IPS DF 19.7 (cell line): ENCODE measurements at regions not wholly inside any gene's neighbourhood (a gene's known extent, or its start where the extent isn't known, plus 50 kb on each side); places are given as distances from the start of the nearest gene placed in this dataset.

Source experiments
- DNase-seq: peaks from one replicate; pipeline ENCODE4 v3.0.0-alpha.2; 2013; ENCODE audit warnings: low read depth, low spot score

DNA sequence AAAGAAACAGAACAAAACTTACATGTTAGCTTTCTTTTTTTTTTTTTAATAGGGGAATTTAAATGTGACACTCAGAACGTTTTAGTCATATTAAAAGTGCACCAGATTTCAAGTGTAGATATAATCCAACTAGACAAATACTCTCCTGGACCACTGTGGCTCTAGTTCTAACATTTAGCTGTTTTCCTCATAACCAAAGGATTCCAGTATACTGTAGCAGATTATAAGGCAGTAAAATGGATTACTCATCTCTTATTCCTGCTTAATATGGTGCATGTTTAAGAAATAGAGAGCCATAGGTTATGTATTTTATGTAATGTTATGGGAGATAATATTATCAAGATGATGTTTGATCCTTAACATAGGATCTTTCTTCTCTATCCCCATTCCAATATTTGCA, 1339.5 kb upstream of the AGA start:
- no peak for DNase-seq

DNA sequence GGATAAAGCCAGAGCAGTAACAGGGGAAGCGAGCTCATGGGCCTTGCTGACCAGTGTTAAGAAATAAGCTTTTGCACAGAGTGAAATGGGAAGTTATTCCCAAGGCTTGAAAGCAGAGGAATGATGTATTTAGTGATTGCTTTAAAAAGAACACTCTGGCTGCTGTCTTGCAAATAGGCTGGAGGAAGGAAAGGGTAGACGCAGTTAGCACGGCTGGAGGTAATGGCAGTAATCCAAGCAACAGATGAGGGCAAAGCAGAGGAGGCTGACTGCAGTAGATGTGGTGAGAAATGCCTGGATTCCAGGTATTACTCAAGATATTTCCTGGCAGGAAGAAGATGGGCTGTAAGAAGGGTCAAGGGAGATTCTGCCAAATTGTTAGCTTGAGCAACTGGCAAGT, 1342.3 kb upstream of the AGA start:
- no peak for DNase-seq

DNA sequence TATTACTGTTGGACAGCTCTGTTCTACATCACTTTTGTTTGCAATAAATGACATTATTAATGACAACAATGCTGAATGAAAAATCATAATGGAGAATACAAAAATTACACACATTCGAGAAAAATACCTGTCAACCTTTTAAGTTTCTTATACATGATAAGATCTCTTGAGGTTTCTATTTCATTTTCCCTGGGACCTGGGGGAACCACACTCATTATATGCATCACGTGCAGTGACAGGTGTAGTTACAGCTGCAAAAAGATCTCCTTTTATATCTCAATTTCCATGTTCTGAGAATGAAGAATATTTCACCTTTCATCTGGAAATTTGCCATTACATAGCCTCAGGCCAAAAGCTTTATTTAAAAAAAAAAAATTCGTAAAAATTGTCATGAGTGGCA, 1347.0 kb upstream of the AGA start:
- no peak for DNase-seq

DNA sequence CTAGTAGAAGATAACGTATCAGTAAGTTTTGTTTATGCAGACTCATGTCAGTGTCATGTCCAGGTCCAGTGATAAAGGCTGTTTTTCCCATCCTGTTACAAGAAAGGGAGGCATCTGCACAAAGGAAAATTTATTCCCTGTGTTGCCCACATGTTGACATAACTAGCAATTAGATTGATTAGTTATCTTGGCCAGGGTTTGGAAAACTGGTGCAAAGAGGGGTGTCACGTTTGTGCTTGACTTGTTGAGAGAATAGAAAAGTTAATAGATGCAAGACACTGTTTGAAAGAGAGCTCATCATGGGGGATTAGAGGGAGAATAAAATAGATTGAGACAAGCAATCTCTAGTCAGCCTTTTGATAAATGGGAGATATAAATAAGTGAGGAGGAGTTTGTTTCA, 1357.0 kb upstream of the AGA start:
- no peak for DNase-seq

DNA sequence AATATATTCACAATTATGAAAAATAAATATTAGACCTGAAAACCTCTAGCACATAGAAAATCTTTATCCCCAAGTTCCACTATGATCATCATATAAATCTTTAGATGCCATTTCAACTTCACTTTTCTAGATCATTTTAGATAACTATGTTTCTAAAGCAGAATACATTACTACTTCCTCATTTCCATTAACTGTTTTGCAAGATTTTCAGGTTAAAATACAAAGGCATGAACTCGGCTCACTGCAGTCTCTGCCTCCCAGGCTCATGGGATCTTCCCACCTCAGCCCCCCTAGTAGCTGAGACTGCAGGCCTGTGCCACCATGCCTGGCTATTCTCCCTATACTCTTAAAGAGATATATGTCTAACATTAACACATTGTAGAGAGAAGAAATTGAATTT, 1365.9 kb upstream of the AGA start:
- no peak for DNase-seq

DNA sequence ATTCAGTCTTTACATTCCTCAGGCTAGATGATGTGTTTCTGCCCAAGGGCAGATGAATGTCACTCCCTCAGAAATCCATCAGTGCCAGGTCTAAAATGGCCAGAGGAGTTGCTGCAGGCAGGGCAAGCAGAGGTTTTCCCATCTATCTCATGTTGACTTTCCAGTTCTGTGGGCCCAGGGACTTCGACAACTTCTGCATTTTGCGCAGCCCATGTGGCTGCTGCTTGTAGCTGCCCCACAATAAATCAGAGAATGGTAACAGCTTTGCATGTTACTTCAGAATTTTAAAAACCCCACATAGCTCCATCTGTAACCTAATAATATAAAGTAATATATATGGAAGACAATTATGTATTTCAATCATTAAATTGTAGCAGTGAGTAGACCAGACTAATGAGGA, 1367.7 kb upstream of the AGA start:
- DNase-seq: no peak

DNA sequence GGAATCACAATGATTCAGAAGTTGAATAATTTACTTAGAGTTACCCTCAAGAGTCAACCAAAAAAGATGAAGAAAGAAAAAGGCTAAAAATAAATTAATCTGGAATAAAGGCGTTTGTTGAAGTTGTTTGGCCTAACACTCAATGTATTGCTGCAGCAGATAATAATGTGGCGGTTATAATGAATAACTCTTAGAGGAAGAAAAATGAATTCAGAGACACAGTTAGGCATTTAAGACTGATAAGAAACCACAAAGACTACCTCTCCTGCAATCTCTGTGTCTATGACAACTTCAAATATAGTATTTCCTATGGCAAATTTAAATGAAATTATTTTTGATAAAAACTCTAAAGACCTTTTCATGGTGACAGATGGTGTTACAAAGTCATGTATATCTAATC, 1369.1 kb upstream of the AGA start:
- DNase-seq: no peak

DNA sequence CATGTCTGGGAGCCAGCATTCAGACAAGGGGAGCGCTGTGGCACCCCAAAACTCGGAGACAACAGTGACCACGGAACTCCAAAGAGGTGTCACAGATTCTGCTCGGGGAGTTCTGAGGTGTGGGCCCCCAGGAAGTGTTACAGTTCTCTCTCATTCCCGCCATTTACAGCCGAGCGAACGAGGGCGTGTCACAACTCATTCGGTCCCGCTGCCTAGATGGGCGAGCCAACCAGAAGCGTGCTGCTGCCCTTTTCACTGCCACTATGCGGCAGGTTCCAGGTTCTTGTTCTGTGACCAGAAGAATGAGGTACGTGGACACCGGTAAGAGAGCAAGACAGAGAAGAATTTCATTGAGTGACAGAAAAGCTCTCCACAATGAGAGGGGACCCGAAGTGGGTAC, 1370.6 kb upstream of the AGA start:
- DNase-seq: no peak

DNA sequence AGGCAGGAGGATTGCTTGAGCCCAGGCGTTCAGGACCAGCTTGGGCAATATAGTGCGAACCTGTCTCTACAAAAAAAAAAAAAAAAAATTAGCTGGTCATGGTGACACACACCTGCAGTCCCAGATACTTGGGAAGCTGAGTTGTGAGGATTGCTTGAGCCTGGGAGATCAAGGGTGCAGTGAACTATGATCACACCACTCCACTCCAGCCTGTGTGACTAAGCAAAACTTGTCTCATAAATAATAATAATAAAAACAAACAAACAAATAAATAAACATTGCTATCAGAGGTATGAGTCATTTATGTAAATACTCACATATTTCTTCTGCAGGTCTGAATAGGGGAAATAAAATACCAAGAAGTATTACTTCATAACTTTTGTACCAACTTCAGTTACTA, 1372.7 kb upstream of the AGA start:
- DNase-seq: no peak

DNA sequence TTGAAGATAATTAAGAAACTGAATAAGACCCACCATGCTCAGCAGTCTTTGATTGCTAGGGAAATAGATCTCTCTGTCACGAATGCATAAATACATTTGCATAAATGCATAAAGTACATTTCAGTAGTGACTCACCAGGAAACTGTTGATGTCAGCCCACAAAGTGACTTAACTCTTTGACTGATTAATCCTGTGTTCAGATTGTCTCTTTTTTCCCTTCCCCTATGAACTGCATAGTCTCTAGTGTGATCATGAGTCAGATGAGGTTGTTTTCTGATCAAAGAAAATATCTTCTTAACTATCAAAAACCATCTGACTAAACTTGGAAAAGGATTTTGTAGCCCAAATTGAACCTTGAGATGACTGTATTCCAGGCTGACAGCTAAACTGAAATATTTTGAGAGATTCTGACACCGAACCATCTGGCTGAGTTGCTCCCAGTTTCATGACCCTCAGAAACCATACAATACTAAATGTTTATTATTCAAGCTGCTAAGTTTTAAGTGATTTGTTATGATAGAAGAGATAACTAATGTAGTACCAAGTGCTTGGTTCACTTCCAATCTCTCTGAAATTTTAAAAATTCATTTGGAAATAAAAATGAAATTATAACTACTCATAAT, 1381.5 kb upstream of the AGA start:
- DNase-seq: no peak

DNA sequence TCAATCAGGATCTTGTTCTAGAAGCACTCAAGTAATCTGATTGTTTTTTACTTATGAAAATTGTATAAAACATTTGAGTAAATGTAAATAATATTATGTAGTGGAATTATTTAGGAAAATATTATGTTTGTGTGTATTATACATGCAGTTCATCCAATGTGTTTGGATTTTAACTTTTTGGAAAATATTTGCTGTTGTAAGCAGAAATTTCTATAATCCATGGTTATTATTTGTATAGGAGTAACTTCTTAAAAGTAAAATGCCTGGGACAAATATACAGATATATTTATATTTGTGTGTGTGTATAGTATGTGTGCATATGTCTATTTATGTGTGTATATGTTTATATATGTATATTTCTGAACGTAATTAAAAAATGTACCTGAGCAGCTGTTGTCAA, 1394.6 kb upstream of the AGA start:
- DNase-seq: no peak

DNA sequence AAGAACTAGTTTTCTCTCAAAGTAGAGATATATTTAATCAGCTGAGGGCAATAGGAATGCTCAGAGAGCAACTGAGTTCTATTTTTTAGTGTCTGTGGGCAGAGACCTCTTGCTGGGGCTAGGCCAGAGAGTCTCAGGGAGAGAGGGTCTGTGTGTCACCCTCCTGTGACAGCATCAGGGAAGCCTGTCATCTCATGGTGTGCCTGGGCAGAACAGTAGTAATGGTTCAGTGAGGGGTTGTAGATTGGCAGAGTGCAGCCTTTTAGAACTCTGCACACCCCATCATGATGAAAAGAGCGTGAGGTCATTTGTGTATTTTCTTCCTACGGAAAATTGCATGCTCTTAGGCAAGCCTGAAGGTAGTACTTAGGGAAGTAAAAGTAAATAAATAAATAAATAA, 1396.5 kb upstream of the AGA start:
- no peak for DNase-seq

DNA sequence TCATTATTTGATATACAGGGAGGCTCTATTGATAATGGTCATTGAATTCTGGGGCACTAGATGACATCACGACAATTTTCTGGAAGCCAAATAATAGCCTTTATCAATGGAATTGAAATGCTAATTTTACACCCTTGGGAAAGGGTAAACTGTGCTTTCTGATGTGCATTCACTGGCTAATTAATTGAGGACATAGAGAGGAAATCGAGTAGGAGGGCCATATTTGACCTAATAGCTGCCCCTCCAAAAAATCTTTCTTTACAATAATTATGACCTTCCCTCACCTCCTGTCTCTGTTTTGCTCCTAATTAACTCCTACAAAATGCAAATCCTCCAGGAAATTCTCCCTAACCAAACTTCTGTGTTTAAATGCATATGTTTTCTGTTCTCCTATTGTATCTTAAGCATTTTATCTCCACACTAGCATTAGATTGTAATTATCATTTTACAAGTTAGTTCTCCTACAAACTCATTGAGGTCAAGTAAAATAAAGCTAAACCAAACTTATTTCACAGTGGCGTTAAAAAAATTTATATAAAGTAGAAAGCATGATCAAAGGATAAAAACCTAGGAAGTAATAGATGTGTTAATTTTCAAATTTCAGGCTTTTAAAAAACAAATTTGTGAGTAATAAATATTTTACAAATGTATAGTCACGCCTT, 1414.0 kb upstream of the AGA start:
- DNase-seq: no peak

DNA sequence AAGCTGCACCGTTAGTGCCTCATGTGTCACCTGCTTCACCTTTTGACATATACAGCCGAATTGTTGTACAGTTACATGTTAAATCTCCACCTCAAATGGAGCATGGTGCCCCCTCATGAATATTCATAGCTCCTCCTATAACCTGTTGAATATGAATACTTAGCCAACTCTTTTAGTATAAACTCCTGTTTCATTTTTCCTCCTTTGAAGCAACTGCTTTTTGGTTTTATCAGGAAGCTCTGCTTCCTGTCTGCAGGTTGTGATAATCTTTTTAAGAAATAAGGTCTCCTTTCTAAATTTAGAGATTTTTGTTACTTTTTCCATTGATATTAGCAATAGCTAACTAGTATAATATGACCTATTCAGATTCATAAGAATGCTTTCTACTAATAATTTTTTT, 1429.2 kb upstream of the AGA start:
- DNase-seq: no peak

DNA sequence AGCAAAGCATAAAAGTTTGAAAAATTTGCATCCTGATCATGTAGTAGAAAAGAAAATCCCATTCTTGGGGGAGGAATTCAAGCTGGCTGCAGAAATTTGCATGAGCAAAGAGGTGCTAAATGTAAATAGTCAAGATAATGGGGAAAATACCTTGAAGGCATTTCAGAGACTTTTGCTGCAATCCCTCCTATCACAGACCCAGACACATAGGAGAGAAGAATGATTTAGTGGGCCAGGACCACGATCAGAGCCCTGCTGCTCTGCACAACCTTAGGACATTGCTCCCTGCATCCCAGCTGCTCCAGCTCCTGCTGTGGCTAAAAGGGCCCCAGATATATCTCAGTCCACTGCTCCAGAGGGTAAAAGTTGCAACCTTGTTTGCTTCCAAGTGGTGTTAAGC, 1439.7 kb upstream of the AGA start:
- no peak for DNase-seq

DNA sequence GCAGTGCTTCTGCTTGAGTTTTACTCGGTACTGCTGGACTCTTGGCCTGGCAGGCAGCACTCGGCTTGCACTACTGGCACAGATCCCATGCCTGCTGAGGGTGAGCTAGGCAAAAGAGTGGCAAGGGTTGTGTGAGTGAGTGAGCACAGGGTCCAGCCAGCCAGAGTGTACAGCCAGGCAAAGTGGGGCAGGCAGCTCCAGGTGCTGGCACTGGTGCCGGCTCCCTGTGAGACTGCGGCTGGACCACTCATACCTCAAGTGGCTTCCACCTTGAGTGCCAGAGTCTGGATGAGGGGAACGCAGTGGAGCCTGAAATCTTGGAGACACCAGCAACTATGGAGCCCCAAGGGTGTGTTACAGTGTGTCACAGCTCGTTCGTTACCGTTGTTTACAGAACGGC, 1451.9 kb upstream of the AGA start:
- no peak for DNase-seq

DNA sequence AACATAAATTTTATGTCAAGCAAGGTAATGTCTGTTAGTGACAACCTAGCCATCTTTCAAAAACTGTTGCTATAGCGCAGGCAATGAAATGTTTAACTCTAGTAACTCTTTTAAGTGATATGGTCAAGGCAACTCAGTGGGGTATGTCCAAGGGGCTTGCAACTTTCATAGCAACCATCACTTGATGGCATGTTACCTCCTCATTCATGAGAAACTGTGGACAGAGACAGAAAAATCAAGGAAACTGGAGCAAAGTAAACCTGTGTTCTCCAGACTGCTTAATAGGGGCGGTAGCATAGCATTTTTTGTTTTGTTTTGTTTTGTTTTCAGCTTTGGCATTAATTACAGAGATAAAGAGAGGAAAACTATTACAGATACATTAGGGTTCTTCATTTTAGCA, 1456.8 kb upstream of the AGA start:
- no peak for DNase-seq

DNA sequence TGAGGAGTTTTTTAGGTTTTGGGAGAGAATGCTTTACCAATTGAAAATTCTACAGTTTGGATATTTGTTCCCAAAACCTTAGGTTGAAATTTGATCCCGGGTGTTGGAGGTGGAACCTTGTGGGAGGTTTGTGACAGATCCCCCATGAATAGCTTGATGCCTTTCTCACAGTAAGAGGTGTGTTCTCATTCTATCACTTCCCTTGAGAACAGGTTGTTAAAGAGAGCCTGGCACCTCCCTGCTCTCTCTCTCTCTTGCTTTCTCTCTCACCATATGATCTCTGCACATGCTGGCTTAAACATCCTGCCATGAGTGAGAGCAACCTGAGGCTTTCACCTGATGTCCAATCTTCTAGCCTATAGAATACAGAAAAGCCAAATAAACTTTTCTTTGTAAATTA, 1475.5 kb upstream of the AGA start:
- DNase-seq: peak; percentile 72

DNA sequence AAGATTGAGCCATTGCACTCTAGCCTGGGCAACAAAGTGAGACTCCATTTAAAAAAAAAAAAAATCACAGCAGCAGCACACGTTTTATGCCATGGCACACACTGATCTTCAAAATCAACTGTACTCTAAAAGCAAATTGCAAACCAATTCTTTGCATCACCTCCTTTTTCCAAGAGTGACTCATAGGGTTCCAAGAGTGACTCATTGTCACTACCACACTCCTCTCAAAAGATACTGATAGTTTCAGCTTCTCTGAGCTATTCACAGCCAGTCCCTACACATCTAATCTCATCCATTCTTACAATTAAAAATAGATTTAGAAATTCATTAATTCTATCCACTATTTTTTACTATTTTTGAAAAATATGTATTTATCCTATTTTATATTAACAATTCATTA, 1494.9 kb upstream of the AGA start:
- DNase-seq: no peak

DNA sequence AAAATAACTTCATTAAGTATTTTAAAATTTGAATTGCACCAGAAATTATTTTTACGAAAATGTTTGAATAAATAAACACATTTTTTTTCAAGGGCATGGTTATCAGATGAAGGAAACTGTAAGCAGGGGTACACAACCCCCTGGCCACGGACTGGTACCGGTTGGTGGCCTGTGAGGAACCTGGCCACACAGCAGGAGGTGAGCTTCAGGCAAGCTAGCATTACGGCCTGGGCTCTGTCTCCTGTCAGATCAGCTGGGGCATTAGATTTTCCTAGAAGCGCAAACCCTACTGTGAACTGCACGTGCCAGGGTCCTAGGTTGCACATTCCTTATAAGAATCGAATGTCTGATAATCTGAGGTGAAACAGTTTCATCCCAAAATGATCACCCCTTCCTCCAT, 1499.7 kb upstream of the AGA start:
- no peak for DNase-seq

DNA sequence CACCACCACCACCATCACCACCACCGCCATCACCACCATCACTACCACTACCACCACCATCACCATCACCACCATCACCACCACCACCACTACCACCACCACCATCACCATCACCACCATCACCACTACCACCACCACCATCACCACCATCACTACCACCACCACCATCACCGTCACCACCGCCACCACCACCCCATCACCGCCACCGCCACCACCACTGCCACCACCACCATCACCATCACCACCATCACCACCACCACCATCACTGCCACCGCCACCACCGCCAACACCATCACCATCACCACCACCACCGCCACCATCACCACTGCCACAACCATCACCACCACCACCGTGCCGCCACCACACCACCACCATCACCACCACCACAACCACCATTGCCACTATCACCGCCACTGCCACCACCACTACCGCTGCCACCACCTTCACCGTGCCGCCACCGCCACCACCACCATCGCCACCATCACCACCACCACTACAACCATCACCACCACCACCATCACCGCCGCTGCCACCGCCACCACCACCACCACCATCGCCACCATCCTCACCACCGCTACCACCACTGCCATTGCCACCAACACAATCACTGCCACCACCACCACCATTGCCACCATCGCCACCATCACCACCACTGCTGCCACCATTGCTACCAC, 1511.3 kb upstream of the AGA start:
- no peak for DNase-seq

DNA sequence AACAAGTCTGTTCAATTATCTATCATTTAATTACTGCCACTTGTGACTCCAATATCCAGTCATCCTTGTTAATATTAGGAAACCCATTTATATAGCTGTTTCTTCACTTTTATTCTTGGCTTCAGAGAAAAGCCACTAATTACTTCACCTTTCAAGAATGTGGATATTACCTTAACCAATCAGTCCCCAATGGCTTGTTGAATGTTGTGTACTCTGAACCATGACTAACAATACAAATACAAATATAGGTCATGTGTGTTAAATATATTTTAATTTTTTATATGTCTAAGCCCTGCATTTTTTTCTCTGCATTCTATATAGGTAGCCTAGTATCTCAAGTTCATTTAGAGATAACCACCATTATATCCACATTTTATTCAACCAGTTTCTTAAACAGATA, 1513.4 kb upstream of the AGA start:
- no peak for DNase-seq

DNA sequence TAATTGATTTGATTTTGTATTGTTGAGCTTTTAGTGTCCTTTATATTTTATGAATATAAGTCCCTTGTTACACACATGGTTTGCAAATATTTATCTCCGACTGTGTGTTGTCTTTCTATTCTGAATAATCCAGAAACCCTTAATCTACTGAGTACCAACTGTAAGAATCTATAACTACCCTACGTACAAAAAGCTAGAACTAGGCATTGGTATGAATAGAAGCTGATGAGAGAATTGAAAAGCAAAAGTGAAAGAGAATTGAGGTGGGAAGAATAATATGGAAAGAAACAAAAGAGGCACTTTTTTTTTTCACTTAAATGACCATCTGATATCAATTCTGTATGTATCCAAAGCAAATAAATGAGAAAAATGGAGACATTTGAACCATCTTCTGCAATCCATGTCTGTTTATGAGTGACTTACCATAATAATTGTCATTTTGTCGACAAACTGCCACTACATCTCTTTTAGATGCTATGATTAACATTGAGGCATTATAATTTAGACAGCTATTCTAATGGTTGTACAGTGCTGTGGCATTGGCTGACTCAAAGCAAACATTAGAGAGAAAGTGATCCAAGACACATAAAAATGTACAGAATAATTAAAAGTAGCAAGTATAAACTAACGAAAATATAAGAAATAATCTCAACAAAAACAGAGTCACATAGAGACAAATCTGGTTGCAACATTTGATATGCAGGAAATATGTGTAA, 1516.6 kb upstream of the AGA start:
- DNase-seq: no peak
